ENCODE measurements at regions not wholly inside any gene's neighbourhood (a gene's known extent, or its start where the extent isn't known, plus 50 kb on each side); places are given as distances from the start of the nearest gene placed in this dataset.
"Not testable (repeated sequence)": the region's sequence is repeated elsewhere in the genome, so short reads cannot be mapped to it uniquely, and the experiment has no call there.

DNA sequence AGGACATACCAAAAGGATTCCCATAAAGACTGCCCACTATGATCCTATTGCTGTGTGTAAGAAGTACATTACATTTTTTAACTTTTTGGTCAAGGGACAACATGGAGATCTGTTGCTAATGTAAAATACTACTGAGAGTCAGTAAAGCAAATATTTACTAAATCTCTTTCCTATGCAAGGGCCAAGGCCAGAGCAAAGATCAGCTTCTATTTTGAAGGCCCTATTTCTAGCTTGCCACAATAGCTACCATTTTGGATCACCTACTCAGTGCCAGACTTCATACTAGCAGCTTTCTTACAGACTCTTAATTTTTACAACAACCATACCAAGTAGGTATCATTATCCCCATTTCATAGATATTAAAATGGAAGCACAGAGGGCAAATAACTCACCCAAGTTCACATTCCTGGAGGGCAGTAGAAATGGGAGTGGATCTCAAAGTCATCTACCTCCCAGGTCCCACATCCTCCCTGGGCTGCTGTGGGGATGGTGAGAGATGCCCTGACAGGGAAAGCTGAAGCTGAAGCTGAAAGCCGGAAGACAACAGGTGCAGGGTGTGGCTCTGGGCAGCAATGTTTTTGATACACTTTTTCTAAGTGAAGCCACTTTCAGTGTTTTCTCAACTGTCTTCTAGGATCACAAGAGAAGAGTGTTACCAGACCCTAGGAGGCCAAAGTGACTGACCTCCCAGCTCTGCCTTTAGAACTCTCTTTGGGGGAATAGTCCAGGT, 321.2 kb downstream of the UBE3D start:
- DNase-seq = no peak

- DNase-seq = peak; percentile 2
Observed at GRCh38 chr6:82750556-82750955, 315.1 kb downstream of the UBE3D start.

DNA sequence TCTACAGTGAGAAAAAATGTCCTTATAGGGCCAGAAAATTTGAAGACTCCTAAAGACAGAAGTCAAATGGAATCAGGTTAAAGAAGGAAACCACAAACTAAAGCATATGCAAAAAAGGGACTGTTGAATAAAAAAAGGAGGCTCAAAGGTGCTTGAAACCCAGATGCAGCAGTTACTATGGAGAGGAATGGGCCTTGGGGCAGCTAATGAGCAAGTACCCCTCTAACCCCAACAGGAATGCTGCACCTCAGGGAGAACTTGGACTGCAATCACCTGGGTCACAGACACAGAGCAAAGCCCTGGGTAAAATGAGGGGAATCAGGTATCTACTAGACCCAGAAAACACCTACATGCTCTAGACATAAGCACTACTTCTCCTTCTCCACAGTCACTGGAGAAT, 313.9 kb downstream of the UBE3D start:
- DNase-seq = no peak

DNA sequence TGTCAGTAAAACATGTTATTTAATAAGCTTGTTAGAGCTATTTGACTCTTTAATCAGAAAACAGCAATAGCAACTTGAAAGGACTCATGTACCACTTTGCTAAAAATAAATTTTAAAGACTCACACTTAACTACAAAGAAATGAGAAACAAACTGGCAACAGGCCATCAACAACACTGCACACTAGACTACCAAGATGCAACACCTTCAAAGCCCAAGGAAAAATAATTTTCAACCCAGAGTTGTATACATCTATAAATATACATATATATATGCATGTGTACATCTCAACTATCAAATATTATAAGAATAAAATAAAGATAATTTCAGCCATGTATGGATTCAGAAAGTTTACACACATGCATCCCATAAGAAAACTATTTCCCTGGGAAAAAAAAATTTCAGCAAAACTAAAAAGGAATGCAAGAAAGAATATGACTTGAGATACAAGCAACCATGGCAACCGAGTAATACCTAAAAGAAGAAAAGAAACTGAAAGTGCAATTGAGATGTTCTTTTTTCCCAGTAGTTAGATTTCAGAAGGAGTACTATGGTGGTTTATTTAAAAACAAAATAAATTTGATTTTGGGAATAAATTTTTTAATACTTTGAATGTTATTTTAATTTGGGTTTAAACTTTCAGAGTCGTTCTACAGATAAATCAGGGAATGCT, 303.8 kb downstream of the UBE3D start:
- DNase-seq = no peak

- no peak for DNase-seq
Observed at GRCh38 chr6:82766476-82766875, 299.2 kb downstream of the UBE3D start.

- no peak for DNase-seq
Observed at GRCh38 chr6:82767037-82767436, 298.6 kb downstream of the UBE3D start.

- DNase-seq = no peak
Observed at GRCh38 chr6:82767447-82767846, 298.2 kb downstream of the UBE3D start.

DNA sequence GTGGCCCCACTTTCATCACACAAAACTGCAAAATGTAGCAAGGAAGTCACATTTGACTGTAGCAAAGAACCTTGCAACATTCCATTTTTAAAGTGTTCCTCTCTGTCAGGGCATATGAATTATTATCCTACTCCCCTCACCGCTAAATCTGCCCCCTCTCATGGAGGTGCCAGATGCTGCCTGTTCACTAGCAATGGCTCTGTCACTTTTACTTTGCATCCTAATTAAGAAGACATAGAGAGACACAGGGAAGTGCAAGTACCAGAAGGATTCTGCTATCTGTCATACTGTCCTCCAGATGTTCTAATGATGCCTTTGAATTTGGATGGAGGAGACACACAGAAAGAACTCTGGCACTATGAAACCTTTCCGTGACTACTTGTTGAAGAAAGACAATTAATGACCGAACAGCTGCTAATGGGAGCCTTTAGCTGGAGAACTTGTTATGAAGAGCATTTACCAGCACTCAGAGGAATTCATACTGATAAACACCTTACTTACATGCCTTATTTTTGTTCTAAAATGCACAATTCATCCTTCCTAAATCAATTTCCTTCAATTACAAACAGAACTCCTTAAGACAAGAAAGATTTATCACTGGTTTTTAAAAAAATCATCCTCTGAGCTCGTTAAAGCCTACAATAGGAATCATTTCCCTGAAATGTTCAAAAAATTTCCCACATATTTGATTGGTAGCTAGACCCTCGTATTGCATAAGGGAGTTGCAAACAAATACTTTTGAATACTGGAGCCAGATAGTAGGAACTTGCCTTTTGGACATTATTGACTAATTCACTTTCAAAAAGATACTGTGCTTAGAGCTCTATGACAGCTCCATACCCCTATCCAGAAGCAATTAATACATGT, 292.6 kb downstream of the UBE3D start:
- DNase-seq = peak; percentile 88

DNA sequence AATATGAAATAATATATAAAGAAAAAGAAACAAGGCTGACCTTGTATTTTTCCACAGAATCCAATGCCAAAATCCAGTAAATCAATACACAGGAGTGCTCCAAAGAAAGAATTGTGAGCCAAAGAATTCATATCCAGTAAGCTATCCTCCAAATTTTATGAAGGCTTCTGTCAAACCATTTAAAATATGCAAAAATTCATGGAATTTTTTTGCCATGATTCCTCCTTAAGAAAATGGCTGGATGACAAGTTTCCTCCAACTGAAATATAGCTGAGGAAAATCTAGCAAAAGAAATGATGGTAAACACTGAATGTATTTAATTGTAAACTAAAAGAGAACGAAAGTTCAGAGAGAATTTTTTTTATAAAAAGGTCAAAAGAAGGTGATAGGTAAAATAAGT, 290.3 kb downstream of the UBE3D start:
- no peak for DNase-seq

GRCh38 chr6:82775981-82776380, 289.7 kb downstream of the UBE3D start:
- no peak for DNase-seq

- peak; percentile 69 for DNase-seq
Observed at GRCh38 chr6:82779041-82779440, 286.6 kb downstream of the UBE3D start.

DNA sequence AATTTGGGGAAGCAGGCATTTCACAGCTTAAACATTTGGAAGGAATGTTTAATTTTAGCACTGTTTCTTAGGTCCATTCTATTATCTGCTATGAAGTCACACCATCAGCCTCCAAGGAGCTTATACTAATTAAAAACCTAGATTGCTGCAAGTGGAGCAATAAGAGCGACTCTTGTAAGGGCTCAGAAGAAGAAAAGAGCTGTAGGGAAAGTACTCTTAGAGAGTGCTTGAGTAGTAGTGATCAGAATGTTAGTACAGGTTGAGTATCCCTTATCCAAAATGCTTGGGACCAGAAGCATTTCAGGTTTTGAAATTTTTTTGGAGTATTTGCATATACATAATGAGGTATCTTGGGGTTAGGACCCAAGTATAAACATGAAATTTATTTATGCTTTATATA, 285.3 kb downstream of the UBE3D start:
- no peak for DNase-seq

DNA sequence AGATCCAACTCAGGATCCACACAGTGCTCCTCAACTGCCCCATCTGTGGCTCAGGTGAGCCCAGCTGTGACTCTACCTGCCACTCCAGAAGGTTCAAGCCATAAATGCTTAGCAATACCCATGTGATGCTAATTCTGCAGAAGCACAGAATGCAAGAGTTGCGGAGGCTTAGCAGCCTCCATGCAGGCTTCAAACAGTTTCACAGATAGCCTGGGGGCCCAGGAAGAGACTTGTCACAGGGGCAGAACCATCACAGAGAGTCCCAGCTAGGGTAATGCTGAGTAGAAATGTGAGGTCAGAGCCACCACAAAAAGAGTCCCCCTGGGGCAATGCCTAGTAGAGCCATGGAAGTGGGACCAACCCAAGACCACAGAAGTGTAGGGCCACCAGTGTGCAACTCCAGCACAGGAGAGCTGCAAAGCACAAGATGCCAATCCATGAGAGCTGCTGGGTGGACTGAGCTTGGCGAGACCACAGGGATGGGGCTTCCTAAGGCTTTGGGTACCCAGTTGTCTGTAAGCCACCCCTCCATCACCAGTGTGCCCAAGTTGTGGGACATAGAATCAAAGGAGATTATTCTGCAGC, 283.9 kb downstream of the UBE3D start:
- no peak for DNase-seq

DNA sequence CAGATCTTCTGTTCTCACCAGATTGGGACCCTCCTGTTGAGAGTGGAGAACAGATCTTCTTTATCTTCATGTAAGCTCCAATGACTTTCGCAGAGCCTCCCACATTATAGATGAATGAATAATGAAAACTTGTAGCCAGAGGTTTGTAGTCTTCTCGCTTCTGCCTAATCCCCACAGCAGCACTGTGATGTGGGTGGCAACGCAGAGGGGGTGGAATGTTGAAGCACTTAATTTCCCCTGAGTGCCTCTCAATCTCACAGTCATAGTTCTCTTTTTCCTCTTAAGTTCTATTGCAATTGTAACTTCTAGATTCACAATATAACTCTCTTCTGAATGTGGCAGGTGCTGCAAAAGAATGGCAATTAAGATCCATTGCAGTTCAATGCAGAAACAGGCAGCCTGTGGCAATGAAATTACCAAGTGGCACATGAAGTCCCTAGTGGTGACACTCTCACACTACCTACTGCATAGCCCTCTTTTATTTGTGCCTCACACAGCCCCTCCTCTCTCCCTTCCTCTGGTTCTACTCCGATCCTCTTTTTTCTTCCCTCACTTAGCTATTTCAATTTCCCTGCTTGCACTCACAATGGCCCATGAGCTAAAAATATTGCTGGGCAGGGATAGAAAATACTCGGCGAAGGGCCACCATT, 281.9 kb downstream of the UBE3D start:
- DNase-seq = peak; percentile 51

GRCh38 chr6:82785206-82785605, 280.4 kb downstream of the UBE3D start:
- no peak for DNase-seq

DNA sequence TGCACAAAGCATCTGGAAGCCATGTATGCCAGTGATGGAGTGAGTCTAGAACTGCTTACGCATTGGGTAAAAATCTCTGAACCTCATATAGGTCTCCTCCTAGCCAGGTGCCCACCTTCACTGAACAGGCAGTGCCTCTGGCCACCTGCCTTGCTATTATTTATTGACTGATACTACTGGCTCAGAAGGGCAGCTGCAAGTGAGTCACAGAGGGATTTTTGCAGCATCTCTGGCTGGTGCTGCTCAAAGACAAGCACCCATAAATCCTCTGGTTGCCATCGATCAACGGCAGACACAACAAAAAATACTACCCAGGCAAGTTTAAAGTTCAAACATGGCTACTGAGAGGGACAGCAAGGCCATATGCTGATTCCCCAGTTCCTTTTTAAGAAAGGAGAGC, 279.4 kb downstream of the UBE3D start:
- no peak for DNase-seq

DNA sequence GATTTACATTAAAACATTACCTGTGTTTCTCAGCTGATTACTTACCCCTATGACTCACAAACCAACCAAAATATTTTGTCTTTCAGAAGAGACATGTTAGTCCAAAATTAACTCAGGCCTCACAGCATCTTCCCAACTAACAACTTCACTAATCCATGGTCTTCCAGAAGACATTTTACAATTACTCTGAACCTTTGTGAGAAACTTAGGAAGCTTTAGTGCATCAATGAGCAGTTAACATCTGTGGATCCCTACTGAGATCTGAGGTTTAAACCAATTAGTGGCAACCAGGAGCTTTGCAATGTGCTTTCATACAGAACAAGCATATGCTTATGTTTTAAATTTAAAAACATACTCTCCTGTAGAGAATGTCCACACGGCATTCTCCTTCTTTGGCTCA, 269.7 kb downstream of the UBE3D start:
- DNase-seq = peak; percentile 19

DNA sequence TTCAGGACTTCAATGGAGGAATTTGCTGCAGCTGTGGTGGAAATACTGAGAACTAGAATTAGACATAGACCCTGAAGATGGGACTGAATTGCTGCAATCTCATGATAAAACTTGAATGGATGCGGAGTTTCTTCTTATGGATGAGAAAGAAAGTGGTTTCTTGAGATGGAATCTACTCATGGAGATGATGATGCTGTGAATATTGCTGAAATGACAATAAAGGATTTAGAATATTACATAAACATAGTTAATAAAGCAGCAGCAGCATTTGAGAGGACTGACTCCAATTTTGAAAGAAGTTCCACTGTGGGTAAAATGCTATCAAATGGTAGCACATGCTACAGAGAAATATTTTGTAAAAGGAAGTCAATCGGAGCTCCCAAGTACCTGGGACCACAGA, 264.6 kb downstream of the UBE3D start:
- DNase-seq = no peak

GRCh38 chr6:82816243-82816642, 249.4 kb downstream of the UBE3D start:
- DNase-seq = not testable (repeated sequence)

- peak; percentile 6 for DNase-seq
Observed at GRCh38 chr6:82818727-82819126, 246.9 kb downstream of the UBE3D start.

- no peak for DNase-seq
Observed at GRCh38 chr6:82823361-82823760, 242.3 kb downstream of the UBE3D start.

DNA sequence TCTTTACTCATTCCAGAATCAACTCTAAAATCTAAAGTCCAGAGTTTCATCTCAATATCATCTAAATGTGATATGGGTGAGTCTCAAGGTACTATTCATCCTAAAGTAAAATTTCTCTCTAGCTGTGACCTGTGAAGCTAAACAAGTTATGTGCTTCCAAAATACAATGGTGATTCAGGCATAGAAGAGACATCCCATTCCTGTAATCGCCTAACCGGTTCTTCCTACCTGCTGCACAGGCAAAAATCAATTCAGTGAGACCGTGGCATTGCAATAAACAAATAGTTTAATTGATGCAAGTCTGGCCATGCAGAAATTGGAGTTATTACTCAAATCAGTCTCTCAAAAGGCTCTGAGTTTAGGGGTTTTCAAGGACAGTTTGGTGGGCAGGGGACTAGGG, 232.8 kb downstream of the UBE3D start:
- DNase-seq = no peak

DNA sequence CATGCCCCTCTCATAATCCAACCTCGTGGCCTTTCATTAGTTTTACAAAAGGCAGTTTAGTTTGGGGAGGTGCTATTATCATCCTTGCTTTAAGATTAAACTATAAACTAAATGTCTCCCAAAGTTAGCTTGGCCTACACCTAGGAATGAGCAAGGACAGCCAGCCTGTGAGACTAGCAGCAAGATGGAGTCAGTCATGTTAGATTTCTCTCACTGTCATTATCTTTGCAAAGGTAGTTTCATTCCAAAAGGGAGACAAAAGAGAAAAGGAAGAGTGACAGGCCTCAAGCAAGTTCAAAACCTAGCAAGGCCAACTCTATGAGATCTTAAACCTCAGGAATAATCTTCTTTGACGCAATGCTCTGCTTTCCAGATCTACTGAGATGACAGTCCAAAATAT, 232.2 kb downstream of the UBE3D start:
- DNase-seq = no peak

Measured in eye (tissue), 1 donor.